Osteoblast (primary cell): ENCODE measurements at regions not wholly inside any gene's neighbourhood (a gene's known extent, or its start where the extent isn't known, plus 50 kb on each side); places are given as distances from the start of the nearest gene placed in this dataset.
"Not testable (repeated sequence)": the region's sequence is repeated elsewhere in the genome, so short reads cannot be mapped to it uniquely, and the experiment has no call there.

Experiments
- DNase-seq: peaks from one replicate; pipeline ENCODE4 v3.0.0; 2011; ENCODE audit warnings: low spot score, mixed read lengths; ENCODE audit not compliant: insufficient read length; ENCODE audit errors: missing footprints
- H2AFZ ChIP-seq: 2 replicates; pipeline ENCODE4 v1.6.0; 2011; ENCODE audit warnings: mild to moderate bottlenecking, low read length
- H3K27ac ChIP-seq: 2 replicates; pipeline ENCODE4 v1.5.1; 2011; ENCODE audit warnings: mild to moderate bottlenecking, low read depth, low read length, moderate library complexity
- H3K27me3 ChIP-seq: 2 replicates; pipeline ENCODE4 v1.6.0; 2012; ENCODE audit warnings: mild to moderate bottlenecking, control low read depth, inconsistent platforms, low read length, moderate library complexity; ENCODE audit not compliant: insufficient read depth
- H3K36me3 ChIP-seq: 2 replicates; pipeline ENCODE4 v1.5.1; 2011; ENCODE audit warnings: mild to moderate bottlenecking, low read length, control low read depth, moderate library complexity; ENCODE audit not compliant: insufficient read depth
- H3K4me1 ChIP-seq: 2 replicates; pipeline ENCODE4 v1.5.1; 2011; ENCODE audit warnings: mild to moderate bottlenecking, low read length, control low read depth, moderate library complexity; ENCODE audit not compliant: insufficient read depth
- H3K4me2 ChIP-seq: 2 replicates; pipeline ENCODE4 v1.6.0; 2011; ENCODE audit warnings: mild to moderate bottlenecking, low read length; ENCODE audit not compliant: insufficient read depth
- H3K4me3 ChIP-seq: fragments of 200-600 bp; sonication (generic); 3 replicates; pipeline ENCODE4 v1.5.1; 2012; ENCODE audit warnings: mild to moderate bottlenecking, low read length, inconsistent platforms; ENCODE audit not compliant: insufficient read depth
- H3K79me2 ChIP-seq: 2 replicates; pipeline ENCODE4 v1.6.0; 2012; ENCODE audit warnings: mild to moderate bottlenecking, low read length, control low read depth, inconsistent platforms; ENCODE audit not compliant: insufficient read depth
- H3K9me3 ChIP-seq: 2 replicates; pipeline ENCODE4 v1.5.1; 2011; ENCODE audit warnings: low read depth, low read length, control low read depth
- H4K20me1 ChIP-seq: 2 replicates; pipeline ENCODE4 v1.6.0; 2012; ENCODE audit warnings: mild to moderate bottlenecking, low read length, control low read depth; ENCODE audit not compliant: insufficient read depth
- TF ChIP-seq, protein P1 (sequence below): IDR thresholded peaks from 2 replicates; pipeline ENCODE4 v1.5.1; 2011; ENCODE audit warnings: mild to moderate bottlenecking, low read depth, low read length, moderate library complexity; ENCODE audit errors: extremely low read depth

DNA sequence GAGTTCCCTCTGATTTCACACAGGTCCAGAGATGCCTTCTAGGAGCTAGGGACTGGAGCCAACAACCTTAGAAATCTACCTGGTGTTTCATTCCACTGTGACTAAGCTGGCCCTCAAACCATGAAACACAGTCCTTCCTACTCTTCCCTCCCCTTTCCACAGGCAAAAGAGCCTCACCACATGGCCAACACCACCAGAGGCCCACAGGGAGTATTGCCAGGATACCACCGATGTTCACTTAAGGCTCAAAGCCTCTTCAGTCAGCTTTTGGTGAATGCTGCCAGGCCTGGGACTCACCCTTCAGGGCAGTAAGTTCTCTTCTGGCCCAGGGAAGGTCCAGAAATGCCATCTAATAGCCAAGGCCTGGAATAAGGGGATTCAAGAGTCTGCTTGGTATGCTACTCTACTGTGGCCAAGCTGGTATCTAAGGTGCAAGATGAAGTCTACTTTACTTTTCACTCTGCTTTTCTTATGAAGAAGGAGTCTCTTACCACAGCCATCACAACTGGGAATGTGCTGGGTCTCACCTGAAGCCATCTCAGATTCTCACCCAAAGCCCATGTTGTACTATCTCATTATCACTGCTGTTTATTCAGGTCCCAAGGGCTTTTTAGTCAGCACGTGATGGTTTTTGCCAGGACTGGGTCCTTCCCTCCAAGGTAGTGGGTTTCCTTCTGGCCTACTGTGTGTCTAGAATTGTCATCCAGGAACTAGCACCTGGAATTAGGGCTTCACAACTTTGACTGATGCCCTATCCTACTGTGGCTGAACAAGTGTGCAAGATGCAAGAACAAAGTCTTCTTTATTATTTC lies 1018.4 kb downstream of the TAF11L14 start:
- no peak overlapping the region for H3K4me3 ChIP-seq
- H2AFZ ChIP-seq, result no peak overlapping the region
- H3K27ac ChIP-seq, result no peak overlapping the region
- no peaks in the 10 kb centered on the region for H3K27me3 ChIP-seq
- TF ChIP-seq, protein P1, sequence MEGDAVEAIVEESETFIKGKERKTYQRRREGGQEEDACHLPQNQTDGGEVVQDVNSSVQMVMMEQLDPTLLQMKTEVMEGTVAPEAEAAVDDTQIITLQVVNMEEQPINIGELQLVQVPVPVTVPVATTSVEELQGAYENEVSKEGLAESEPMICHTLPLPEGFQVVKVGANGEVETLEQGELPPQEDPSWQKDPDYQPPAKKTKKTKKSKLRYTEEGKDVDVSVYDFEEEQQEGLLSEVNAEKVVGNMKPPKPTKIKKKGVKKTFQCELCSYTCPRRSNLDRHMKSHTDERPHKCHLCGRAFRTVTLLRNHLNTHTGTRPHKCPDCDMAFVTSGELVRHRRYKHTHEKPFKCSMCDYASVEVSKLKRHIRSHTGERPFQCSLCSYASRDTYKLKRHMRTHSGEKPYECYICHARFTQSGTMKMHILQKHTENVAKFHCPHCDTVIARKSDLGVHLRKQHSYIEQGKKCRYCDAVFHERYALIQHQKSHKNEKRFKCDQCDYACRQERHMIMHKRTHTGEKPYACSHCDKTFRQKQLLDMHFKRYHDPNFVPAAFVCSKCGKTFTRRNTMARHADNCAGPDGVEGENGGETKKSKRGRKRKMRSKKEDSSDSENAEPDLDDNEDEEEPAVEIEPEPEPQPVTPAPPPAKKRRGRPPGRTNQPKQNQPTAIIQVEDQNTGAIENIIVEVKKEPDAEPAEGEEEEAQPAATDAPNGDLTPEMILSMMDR, result no peak
- no peaks in the 10 kb centered on the region for H3K4me1 ChIP-seq
- H3K36me3 ChIP-seq, result no peaks in the 10 kb centered on the region
- DNase-seq, result no peak
- H3K9me3 ChIP-seq, result peaks cover 4% of the 10 kb centered on the region
- H3K4me2 ChIP-seq, result no peak overlapping the region
- no peaks in the 10 kb centered on the region for H4K20me1 ChIP-seq
- no peaks in the 10 kb centered on the region for H3K79me2 ChIP-seq

GRCh38 chr5:18653216-18653752 lies 1019.0 kb downstream of the TAF11L14 start:
- H3K4me2 ChIP-seq, result no peak overlapping the region
- H3K36me3 ChIP-seq, result no peaks in the 10 kb centered on the region
- H3K4me3 ChIP-seq, result no peak overlapping the region
- H3K27me3 ChIP-seq, result no peaks in the 10 kb centered on the region
- H3K4me1 ChIP-seq, result no peaks in the 10 kb centered on the region
- H4K20me1 ChIP-seq, result no peaks in the 10 kb centered on the region
- no peak overlapping the region for H2AFZ ChIP-seq
- DNase-seq, result no peak
- H3K9me3 ChIP-seq, result peaks cover 4% of the 10 kb centered on the region
- no peaks in the 10 kb centered on the region for H3K79me2 ChIP-seq
- no peak overlapping the region for H3K27ac ChIP-seq
- TF ChIP-seq, protein P1, result no peak

DNA sequence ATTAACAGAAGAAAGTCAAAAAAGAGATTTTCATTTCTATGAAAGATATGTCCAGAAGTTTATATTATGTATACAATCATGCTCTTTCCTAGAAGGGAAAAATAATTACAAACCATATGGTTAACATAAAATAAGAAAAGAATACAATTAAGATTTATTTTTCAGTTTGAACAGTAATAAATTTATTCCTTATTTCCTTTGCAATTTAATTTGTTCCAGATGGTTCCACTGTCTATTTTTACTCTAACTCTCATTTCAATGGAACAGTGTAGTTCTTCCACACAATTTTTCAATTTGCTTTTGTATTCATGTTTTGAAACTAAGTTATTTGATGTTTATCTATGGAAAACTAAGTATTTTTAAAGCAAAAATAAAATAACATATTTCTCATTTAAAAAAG lies 1026.3 kb downstream of the TAF11L14 start:
- no peak overlapping the region for H3K27ac ChIP-seq
- H3K36me3 ChIP-seq, result no peaks in the 10 kb centered on the region
- no peak for DNase-seq
- no peaks in the 10 kb centered on the region for H3K27me3 ChIP-seq
- no peaks in the 10 kb centered on the region for H3K9me3 ChIP-seq
- no peak overlapping the region for H3K4me3 ChIP-seq
- H3K4me2 ChIP-seq, result no peak overlapping the region
- H2AFZ ChIP-seq, result no peak overlapping the region
- TF ChIP-seq, protein P1, result no peak
- no peaks in the 10 kb centered on the region for H3K79me2 ChIP-seq
- H3K4me1 ChIP-seq, result no peaks in the 10 kb centered on the region
- no peaks in the 10 kb centered on the region for H4K20me1 ChIP-seq

- no peak overlapping the region for H2AFZ ChIP-seq
- no peak overlapping the region for H3K4me3 ChIP-seq
- H3K79me2 ChIP-seq, result no peaks in the 10 kb centered on the region
- TF ChIP-seq, protein P1, result no peak
- no peaks in the 10 kb centered on the region for H3K9me3 ChIP-seq
- H3K4me1 ChIP-seq, result no peaks in the 10 kb centered on the region
- no peaks in the 10 kb centered on the region for H4K20me1 ChIP-seq
- H3K4me2 ChIP-seq, result no peak overlapping the region
- no peak overlapping the region for H3K27ac ChIP-seq
- no peak for DNase-seq
- H3K36me3 ChIP-seq, result no peaks in the 10 kb centered on the region
- no peaks in the 10 kb centered on the region for H3K27me3 ChIP-seq
Observed at GRCh38 chr5:18662231-18662630, 1028.0 kb downstream of the TAF11L14 start.

DNA sequence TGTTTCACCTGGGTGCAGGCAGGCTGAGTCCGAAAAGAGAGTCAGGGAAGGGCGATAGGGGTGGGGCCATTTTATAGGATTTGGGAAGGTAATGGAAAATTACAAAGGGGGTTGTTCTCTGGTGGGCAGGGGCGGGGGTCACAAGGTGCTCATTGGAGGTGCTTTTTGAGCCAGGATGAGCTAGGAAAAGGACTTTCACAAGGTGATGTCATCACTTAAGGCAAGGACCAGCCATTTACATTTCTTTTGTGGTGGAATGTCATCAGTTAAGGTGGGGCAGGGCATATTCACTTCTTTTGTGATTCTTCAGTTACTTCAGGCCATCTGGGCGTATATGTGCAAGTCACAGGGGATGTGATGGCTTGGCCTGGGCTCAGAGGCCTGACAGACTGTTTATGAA lies 1040.0 kb downstream of the TAF11L14 start:
- H3K9me3 ChIP-seq, H3K79me2 ChIP-seq, H3K36me3 ChIP-seq: not testable (repeated sequence)

More for the DNA sequence above, 1040.0 kb downstream of the TAF11L14 start:
- H3K4me2 ChIP-seq, DNase-seq, H3K4me1 ChIP-seq, H3K27me3 ChIP-seq, H4K20me1 ChIP-seq, H3K27ac ChIP-seq, H2AFZ ChIP-seq, H3K4me3 ChIP-seq: not testable (repeated sequence)
